HL-60 (cell line): ENCODE measurements at regions not wholly inside any gene's neighbourhood (a gene's known extent, or its start where the extent isn't known, plus 50 kb on each side); places are given as distances from the start of the nearest gene placed in this dataset.

Source experiments
- CTCF ChIP-seq: IDR thresholded peaks from one replicate; pipeline ENCODE4 v1.5.1; 2011; ENCODE audit warnings: low read length, control low read depth, inconsistent platforms; ENCODE audit not compliant: insufficient read depth
- GABPA ChIP-seq: IDR thresholded peaks from 2 replicates; pipeline ENCODE4 v1.6.1; 2012; ENCODE audit warnings: low read depth
- POLR2AphosphoS5 ChIP-seq: IDR thresholded peaks from 2 replicates; pipeline ENCODE4 v1.6.1; 2012; ENCODE audit warnings: low read depth
- REST ChIP-seq: IDR thresholded peaks from 2 replicates; pipeline ENCODE4 v1.6.1; 2012; ENCODE audit warnings: low read depth; ENCODE audit not compliant: insufficient replicate concordance
- SPI1 ChIP-seq: IDR thresholded peaks from 2 replicates; pipeline ENCODE4 v1.6.1; 2012; ENCODE audit warnings: low read depth, mild to moderate bottlenecking, borderline replicate concordance

- TF ChIP-seq CTCF = no peak
- no peak for TF ChIP-seq POLR2AphosphoS5
- TF ChIP-seq REST = no peak
- no peak for TF ChIP-seq GABPA
- no peak for TF ChIP-seq SPI1
Measured at GRCh38 chr20:51183451-51183850, 160.5 kb upstream of the KCNG1 start.
